Aorta (tissue), 5 donors: ENCODE measurements at regions not wholly inside any gene's neighbourhood (a gene's known extent, or its start where the extent isn't known, plus 50 kb on each side); places are given as distances from the start of the nearest gene placed in this dataset.

Experiments used
- ATAC-seq: fragments of 200-7000 bp; cut with Tn5 transposase; one replicate; pipeline ENCODE4 v1.9.1; 2022; ENCODE audit warnings: moderate library complexity; ENCODE audit not compliant: low FRiP score
- DNase-seq, 2 donors: peaks; one replicate each; pipeline ENCODE4 v3.0.0-alpha.2; 2020
- H3K27ac ChIP-seq, 2 donors: one replicate each; pipeline ENCODE4 v1.5.1; 2013; ENCODE audit warnings: low read length in 2 of 2, mild to moderate bottlenecking in 2 of 2, moderate library complexity in 2 of 2, control low read depth in 1 of 2, inconsistent platforms in 1 of 2, low read depth in 1 of 2
- H3K27me3 ChIP-seq, 2 donors: one replicate each; pipeline ENCODE4 v1.6.1; 2013; ENCODE audit warnings: control low read depth in 1 of 2, low read length in 1 of 2, mild to moderate bottlenecking in 1 of 2, moderate library complexity in 1 of 2; ENCODE audit not compliant: insufficient read depth in 2 of 2, control insufficient read depth in 1 of 2
- H3K36me3 ChIP-seq, 2 donors: one replicate each; pipeline ENCODE4 v1.6.1; 2013; ENCODE audit warnings: control low read depth in 1 of 2, low read length in 1 of 2, mild to moderate bottlenecking in 1 of 2; ENCODE audit not compliant: insufficient read depth in 2 of 2, control insufficient read depth in 1 of 2
- H3K4me1 ChIP-seq, 2 donors: one replicate each; pipeline ENCODE4 v1.6.1; 2013; ENCODE audit warnings: low read length in 2 of 2, control low read depth in 1 of 2, mild to moderate bottlenecking in 1 of 2, moderate library complexity in 1 of 2; ENCODE audit not compliant: insufficient read depth in 2 of 2, control insufficient read depth in 1 of 2
- H3K4me3 ChIP-seq, 2 donors: one replicate each; pipeline ENCODE4 v1.5.1; 2013; ENCODE audit warnings: low read length in 2 of 2, control low read depth in 1 of 2, mild to moderate bottlenecking in 1 of 2
- H3K9me3 ChIP-seq: one replicate; pipeline ENCODE4 v1.6.1; 2013; ENCODE audit warnings: mild to moderate bottlenecking, low read length; ENCODE audit not compliant: control insufficient read depth
- WGBS, 2 donors: extraction: QIAGEN DNeasy Blood & Tissue Kit; methylation state at CpG; one replicate each; pipeline ENCODE4 v1.1.7; 2013; 5-methylcytosine and 5-hydroxymethylcytosine counted together
- intact Hi-C, 2 donors: fragments of 100-400 bp; cut with DNase I; formaldehyde crosslinking; loops; one replicate each; pipeline versions ENCODE4 v1.14.2 to v1.15.0; 2022
- donor health status: healthy with polysubstance abuse.
- donor health status: Bipolar disorder and iron deficiency.
- donor health status: DM: no; HTN: no; CAD: no.
- donor health status: DM: no; HTN: no; CAD: no.
- donor health status: DM: yes; HTN: yes; CAD: no.

DNA sequence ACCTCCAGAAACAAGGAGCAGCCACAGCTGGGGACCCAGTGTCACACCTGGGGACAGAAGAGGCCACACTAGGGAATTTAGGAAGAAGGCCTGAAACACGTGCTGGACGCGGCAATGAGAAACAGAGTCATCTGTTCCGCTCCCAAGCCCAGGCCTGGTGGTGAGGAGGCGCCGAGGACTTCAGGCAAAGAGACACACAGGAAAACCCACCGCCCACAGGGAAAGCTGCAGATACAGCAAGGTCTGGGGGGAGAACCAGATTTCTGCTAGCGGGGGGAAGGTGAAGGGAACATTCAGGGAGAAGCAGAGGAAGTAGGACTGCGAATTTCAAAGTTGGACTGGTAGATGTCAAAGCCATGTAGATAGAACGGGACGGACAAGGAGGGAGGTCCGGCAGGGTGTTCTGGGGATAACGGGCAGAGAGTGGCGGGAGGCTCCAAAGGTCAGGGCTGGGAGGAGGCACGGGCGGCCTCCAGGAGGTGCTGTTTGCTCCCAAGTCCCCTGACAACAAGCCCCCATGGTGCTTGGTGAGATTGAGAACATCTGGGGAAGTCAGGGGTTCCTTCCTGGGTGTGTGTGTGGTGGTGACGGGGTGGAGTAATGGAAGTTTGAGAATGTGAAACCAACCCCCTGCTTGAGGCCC, 351.7 kb upstream of the MYT1L start:
- no peak overlapping the region for H3K27ac ChIP-seq
- ATAC-seq (no peak), DNase-seq (no peak)
- H3K36me3 ChIP-seq: no peaks in the 10 kb centered on the region
- WGBS, 2 donors: 90 to 93% methylated on average over 17 of the region's 17 CpGs
- H3K4me3 ChIP-seq: no peak overlapping the region
- H3K9me3 ChIP-seq: no peaks in the 10 kb centered on the region
- intact Hi-C loops: no loop called here
- H3K27me3 ChIP-seq: no peaks in the 10 kb centered on the region
- no peaks in the 10 kb centered on the region for H3K4me1 ChIP-seq

DNA sequence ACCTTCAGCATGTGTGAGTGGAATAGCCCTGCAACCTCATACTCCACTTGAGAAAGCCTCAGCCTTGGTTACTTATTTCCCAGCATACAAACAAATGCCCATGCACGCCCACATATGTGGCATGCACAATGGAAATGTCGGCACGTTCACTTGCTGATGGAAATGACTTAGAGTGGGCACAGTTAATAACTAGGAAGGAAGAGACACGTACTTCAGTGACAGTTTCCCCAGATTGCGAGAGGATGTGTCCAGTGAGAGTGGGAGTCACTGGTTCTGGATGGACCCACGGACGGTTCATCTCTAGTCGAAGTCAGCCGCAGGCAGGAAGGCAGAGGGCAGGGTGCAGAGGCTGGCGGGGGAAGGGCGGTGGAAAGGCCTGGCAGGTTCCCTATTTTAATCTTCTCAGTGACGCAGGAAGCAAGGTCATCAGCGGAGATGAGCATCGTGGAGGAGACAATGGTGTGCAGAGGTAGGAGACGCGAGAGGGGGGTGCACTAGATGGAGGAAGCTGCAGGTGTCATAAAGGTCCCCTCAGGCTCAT, 350.7 kb upstream of the MYT1L start:
- no peak overlapping the region for H3K4me3 ChIP-seq
- 79% methylated on average over 16 of the region's 16 CpGs for WGBS, 2 donors
- no peaks in the 10 kb centered on the region for H3K4me1 ChIP-seq
- ATAC-seq (no peak), DNase-seq (no peak)
- intact Hi-C loops: no loop called here
- H3K27me3 ChIP-seq: no peaks in the 10 kb centered on the region
- no peaks in the 10 kb centered on the region for H3K36me3 ChIP-seq
- H3K9me3 ChIP-seq: no peaks in the 10 kb centered on the region
- no peak overlapping the region for H3K27ac ChIP-seq

DNA sequence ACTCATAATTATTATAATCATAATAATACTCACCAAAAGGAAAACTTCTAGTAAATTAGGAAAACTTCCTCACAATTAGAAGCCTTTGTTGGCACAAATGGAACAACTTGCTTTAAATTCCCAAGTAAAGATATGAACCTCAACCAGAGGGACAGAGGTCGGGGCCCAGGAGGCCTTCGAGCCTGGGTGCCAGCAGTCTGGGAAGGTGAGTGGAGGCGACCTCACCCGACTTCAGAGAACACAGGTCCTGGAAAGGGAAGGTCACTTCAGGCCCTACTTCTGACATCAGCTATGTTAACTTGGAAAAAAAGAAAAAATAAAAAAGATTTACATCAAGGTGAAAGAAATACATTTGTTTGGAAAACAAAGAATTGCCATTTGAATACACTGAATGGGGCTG, 350.0 kb upstream of the MYT1L start:
- no peaks in the 10 kb centered on the region for H3K27me3 ChIP-seq
- no peak for ATAC-seq
- no peak overlapping the region for H3K4me3 ChIP-seq
- H3K27ac ChIP-seq: no peak overlapping the region
- H3K4me1 ChIP-seq: no peaks in the 10 kb centered on the region
- WGBS, 2 donors: 80 to 84% methylated on average over 4 of the region's 4 CpGs
- no peak for DNase-seq
- no peaks in the 10 kb centered on the region for H3K36me3 ChIP-seq
- H3K9me3 ChIP-seq: no peaks in the 10 kb centered on the region
- intact Hi-C loops: no loop called here

DNA sequence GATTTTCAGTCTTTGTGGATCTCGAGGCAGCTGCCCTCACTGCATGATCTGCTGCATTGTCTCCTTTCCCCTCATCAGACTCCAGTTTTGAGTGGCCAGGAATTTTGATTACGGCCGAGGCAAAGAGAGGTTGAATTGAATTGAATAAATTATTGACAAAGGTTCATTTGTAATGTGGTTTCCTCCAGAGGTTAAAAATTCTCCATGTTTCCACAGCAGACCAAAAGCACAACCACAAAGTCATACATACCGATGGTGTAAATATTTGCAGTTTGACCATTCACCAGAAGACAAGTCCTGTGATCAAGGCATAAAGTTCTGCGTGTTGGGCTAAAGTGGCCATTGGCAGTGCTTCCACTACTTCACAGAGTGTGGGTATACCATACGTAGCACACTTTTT, 343.8 kb upstream of the MYT1L start:
- ATAC-seq (no peak), DNase-seq (no peak)
- Histone ChIP-seq H3K27ac (no peak overlapping the region), H3K36me3 (no peaks in the 10 kb centered on the region), H3K4me3 (no peak overlapping the region), H3K27me3 (no peaks in the 10 kb centered on the region), H3K9me3 (no peaks in the 10 kb centered on the region), H3K4me1 (no peaks in the 10 kb centered on the region)
- 82 to 84% methylated on average over 6 of the region's 6 CpGs for WGBS, 2 donors
- intact Hi-C loops: no loop called here

DNA sequence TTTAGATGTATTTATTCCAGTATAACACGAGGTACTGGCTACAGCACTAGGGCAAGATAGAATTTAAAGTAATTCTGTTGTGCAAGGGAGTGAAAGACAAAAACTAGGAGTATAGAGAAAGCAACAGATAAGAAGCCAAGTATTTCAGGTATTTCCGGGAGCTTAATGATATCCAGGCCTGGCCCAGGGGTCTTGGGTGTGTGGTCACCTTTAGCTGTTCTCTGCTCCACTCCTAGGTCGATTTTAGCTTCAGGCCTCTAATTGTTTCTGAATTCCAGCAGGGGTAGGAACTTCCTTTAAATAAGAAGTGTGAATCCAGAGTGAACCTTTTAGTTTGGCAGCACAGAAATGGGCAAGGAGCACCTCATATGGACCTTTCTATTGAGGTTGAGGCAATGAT, 342.3 kb upstream of the MYT1L start:
- Histone ChIP-seq H3K4me3 (no peak overlapping the region), H3K4me1 (no peaks in the 10 kb centered on the region), H3K27me3 (no peaks in the 10 kb centered on the region), H3K27ac (no peak overlapping the region), H3K9me3 (no peaks in the 10 kb centered on the region), H3K36me3 (no peaks in the 10 kb centered on the region)
- WGBS, 2 donors: 54 to 56% methylated on average over 3 of the region's 3 CpGs
- ATAC-seq: no peak
- intact Hi-C loops: no loop called here
- DNase-seq: no peak

DNA sequence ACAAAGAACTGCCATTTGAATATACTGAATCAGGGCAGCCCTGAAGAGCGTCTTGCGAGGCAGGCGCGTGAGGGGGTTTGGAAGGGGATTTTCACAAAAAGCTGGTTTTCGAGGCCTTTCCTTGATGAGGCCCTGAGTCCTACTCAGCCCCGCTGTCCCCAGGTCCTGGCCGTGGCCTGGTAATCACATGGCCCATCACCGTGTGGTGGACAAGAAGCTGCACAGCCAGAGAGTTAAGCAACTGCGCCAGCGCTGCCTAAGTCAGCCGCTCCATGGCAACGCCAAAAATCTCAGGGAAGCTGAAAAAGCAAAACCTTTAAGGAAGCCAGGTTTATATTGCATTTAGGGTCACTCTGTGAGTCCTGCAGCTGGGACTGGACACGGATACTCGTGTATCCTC, 341.2 kb upstream of the MYT1L start:
- no peaks in the 10 kb centered on the region for H3K4me1 ChIP-seq
- H3K4me3 ChIP-seq: no peak overlapping the region
- no peak overlapping the region for H3K27ac ChIP-seq
- H3K27me3 ChIP-seq: no peaks in the 10 kb centered on the region
- intact Hi-C loops: no loop called here
- DNase-seq (no peak), ATAC-seq (no peak)
- no peaks in the 10 kb centered on the region for H3K9me3 ChIP-seq
- no peaks in the 10 kb centered on the region for H3K36me3 ChIP-seq
- whole genome bisulfite sequencing, 2 donors: 91 to 92% methylated on average over 14 of the region's 14 CpGs

DNA sequence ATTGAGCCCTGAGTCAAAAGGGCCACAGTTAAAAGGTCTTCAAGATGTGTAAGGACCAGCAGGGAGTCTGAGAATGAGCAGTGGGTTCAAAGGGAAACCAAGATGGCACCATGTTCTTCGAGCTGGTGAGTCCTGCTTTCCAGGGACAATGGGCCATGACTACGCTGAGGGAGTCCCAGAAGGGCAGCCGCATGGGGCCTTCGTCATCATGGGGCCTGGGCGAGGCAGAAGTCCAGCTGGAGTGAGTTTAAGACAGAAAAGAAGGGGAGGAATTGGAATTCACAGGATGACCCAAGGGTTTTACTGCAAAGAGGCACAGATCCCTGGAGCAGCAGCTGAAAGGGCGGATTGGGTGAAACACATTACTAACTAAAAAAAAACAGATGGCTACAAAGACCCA, 340.8 kb upstream of the MYT1L start:
- intact Hi-C loops: no loop called here

DNA sequence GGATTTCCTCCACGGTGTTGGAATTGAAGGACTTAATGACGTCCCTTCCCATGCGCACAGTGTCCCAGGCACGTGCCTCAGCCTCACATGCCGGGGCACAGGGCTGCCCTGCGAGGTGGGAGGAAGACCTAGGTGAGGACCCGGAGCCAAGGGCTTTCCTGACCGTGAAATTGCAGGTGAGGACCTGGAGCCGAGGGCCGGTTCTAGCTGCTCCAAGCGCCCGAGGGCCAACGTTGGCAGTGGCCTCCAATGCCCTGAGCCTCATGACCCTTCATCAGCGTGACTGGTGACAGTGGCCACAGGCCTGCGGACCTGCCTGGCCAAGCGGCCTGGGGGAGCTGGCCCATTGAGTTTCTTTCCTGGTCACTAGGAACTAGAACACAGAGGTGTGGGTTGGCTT, 338.2 kb upstream of the MYT1L start:
- H3K4me3 ChIP-seq: no peak overlapping the region
- intact Hi-C loops: no loop called here
- H3K36me3 ChIP-seq: no peaks in the 10 kb centered on the region
- ATAC-seq (no peak), DNase-seq (no peak)
- H3K9me3 ChIP-seq: no peaks in the 10 kb centered on the region
- H3K4me1 ChIP-seq: no peaks in the 10 kb centered on the region
- H3K27ac ChIP-seq: no peak overlapping the region
- no peaks in the 10 kb centered on the region for H3K27me3 ChIP-seq
- WGBS, 2 donors: 92 to 94% methylated on average over 16 of the region's 16 CpGs

More for the DNA sequence above, 340.8 kb upstream of the MYT1L start:
- Histone ChIP-seq H3K27ac (no peak overlapping the region), H3K27me3 (no peaks in the 10 kb centered on the region), H3K4me1 (no peaks in the 10 kb centered on the region), H3K36me3 (no peaks in the 10 kb centered on the region), H3K9me3 (no peaks in the 10 kb centered on the region), H3K4me3 (no peak overlapping the region)
- 92 to 95% methylated on average over 6 of the region's 6 CpGs for WGBS, 2 donors
- ATAC-seq: no peak
- no peak for DNase-seq

DNA sequence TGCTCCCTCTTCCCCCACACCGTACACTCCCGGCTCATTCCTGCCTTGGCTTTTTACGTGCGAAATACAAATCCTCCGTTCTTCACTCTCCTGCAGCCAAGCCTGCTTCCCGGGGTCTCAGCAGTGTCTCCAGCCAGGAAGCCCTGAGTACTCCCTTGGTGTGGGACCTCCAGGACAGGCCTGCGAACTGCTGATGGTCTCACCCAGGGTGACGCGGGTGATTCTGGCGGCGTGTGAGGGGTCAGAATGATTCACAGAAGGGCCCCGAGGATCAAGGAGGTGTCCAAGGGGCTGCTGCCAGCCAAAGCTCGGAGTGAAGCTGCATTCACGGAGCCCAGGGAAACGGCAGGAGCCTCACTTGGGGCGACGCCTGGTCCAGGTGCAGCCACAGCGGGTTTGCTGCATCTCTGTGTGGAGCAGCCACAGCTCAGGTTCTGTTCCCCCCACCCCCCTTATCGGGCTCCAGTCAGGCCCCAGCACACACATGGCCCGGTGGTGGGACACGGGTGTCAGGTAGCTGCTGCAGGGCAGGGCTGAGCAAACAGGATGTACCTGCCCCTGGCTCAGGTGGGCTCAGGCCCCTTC, 337.7 kb upstream of the MYT1L start:
- no peak overlapping the region for H3K27ac ChIP-seq
- H3K4me1 ChIP-seq: no peaks in the 10 kb centered on the region
- 90 to 91% methylated on average over 21 of the region's 21 CpGs for WGBS, 2 donors
- no peaks in the 10 kb centered on the region for H3K36me3 ChIP-seq
- no peaks in the 10 kb centered on the region for H3K9me3 ChIP-seq
- DNase-seq (no peak), ATAC-seq (no peak)
- intact Hi-C loops: no loop called here
- no peak overlapping the region for H3K4me3 ChIP-seq
- H3K27me3 ChIP-seq: no peaks in the 10 kb centered on the region
